Transverse colon (tissue), 4 donors: ENCODE measurements at regions not wholly inside any gene's neighbourhood (a gene's known extent, or its start where the extent isn't known, plus 50 kb on each side); places are given as distances from the start of the nearest gene placed in this dataset.

Source experiments
- POLR2A ChIP-seq: fragments of 450-650 bp; IDR thresholded peaks from one replicate; pipeline ENCODE4 v1.6.1; 2016; ENCODE audit warnings: antibody characterized with exemption, mild to moderate bottlenecking, moderate library complexity
- POLR2AphosphoS5 ChIP-seq, 3 donors: sonication (generic); formaldehyde crosslinking; IDR thresholded peaks; one replicate each; pipeline ENCODE4 v1.6.1; 2016; ENCODE audit warnings: antibody characterized with exemption in 3 of 3
- TF ChIP-seq, protein P1 (sequence below), 5 experiments: fragments of 200-600 bp in 3 of 5; fragments of 450-650 bp in 2 of 5; sonication (generic) in 3 of 5; IDR thresholded peaks; 1 replicate in 2 of 5; 2 replicates in 3 of 5; pipeline ENCODE4 v1.5.1; 2016 to 2017; ENCODE audit warnings: antibody characterized with exemption in 5 of 5, inconsistent platforms in 3 of 5, mild to moderate bottlenecking in 2 of 5, moderate library complexity in 1 of 5

DNA sequence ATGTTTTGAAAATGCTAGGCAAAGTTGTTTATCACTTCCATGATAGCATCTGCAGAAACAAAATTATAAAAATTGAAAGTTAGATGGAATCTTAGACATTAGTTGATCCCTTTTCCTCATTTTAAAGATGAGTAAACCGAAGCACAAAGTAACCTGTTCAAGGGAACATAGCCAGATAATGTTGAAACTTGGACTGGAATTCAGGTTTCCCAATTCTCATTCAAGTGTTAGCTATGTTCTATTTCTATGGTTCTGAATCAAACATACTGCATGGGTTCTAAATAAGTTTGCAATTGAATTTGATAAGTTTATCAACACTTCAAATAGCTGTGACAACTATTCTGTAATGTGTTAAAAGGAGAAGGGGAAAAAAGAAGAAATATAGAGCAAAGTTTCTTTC, 122.4 kb upstream of the SOX5 start:
- TF ChIP-seq, protein P1, sequence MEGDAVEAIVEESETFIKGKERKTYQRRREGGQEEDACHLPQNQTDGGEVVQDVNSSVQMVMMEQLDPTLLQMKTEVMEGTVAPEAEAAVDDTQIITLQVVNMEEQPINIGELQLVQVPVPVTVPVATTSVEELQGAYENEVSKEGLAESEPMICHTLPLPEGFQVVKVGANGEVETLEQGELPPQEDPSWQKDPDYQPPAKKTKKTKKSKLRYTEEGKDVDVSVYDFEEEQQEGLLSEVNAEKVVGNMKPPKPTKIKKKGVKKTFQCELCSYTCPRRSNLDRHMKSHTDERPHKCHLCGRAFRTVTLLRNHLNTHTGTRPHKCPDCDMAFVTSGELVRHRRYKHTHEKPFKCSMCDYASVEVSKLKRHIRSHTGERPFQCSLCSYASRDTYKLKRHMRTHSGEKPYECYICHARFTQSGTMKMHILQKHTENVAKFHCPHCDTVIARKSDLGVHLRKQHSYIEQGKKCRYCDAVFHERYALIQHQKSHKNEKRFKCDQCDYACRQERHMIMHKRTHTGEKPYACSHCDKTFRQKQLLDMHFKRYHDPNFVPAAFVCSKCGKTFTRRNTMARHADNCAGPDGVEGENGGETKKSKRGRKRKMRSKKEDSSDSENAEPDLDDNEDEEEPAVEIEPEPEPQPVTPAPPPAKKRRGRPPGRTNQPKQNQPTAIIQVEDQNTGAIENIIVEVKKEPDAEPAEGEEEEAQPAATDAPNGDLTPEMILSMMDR (IDR thresholded peaks at IDR 0.05): no peak
- TF ChIP-seq POLR2A: no peak
- no peak for TF ChIP-seq POLR2AphosphoS5 (IDR thresholded peaks at IDR 0.05)
